TTC549 (cell line): ENCODE measurements at regions not wholly inside any gene's neighbourhood (a gene's known extent, or its start where the extent isn't known, plus 50 kb on each side); places are given as distances from the start of the nearest gene placed in this dataset.

Experiments used
- FAIRE-seq: peaks from 2 replicates; lab custom pipeline; 2012; peaks lifted over from hg19 to GRCh38; lab: Jason Lieb, UNC

DNA sequence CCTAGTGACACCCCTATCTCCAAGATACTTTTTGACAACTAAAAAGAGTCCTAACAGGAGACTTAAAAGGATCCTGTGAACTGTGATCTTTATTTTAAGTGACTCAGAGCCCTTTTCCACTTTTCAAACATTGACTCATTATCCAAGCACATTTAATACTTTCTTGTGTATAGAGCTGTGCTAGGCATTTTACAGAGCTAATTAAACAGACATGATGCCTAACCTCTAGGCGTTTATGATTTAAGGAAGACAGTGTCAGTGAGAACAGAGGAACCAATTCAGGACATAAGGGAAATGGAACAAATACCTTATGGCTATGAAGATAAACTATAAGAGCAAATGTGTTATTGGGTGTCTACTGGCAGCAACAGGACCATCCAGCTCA lies 282.6 kb downstream of the TPBG start:
- FAIRE-seq, result no peak

- no peak for FAIRE-seq
These were observed 288.3 kb downstream of the TPBG start for GRCh38 chr6:82651845-82652335.

DNA sequence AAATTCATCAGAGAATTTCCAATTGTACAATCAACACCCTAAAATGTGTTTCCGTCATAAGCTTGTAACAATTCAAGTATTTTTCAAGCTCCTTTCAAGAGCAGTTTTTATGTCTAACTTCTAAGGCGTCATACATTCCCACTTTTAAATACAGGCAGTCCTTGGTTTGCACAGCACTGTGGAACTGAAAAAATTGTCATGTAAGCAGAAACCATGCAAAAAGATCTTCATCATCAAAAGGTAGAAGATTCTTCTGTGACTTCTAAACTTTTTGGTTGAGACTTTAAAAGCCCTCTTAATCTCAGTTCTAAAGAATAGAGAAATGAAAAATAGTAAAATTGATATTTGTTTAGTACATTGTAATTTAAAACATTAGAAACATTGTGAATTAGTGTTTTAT lies 315.6 kb downstream of the TPBG start:
- FAIRE-seq, result no peak

GRCh38 chr6:82680192-82680591 lies 316.6 kb downstream of the TPBG start:
- no peak for FAIRE-seq

DNA sequence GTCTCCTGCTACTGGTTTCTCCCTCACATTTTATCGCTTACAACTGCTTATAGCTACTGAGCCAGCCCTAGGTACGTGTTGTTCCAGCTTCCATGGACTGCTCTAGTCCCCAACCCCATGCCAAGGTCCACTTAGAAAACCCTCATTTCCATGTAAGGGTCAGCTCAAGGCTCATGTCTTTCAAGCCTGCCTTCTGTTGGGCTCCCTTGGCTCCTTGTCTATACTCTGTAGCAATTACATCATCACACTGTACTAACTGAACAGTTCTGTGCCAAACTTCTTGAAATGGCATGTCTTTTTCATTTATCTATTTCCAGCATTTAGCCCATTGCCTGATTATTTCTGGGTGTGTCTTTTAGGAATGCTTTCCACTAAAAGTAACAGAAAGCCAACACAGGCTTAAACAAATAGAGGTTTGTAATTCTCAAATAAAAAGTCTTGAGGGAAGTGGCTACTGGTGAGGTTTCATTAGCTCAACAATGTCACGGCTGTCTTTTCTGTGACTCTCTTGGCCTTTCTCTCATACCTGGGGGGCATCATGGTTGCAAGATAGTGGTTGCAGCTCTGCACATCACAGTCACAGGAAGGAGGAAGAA lies 317.6 kb downstream of the TPBG start:
- FAIRE-seq, result no peak

DNA sequence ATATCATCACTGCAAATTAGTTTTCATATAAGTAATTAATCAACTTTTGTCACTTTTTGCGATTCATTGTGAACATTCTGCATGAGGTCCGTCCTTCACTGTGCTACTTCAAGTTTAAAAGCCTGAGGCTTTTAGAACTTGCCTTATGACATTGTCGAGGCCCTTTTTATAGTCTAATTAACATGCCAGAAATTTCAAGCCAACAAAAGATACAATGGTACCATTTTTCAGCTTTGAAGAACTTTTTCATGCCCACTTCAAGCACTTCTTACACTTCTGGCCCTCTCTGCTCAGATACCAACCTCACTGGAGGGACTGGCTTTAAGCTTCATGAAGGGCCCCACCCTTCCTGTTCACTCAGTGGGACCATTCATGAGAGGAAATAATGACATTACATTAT lies 323.1 kb downstream of the TPBG start:
- FAIRE-seq, result no peak

DNA sequence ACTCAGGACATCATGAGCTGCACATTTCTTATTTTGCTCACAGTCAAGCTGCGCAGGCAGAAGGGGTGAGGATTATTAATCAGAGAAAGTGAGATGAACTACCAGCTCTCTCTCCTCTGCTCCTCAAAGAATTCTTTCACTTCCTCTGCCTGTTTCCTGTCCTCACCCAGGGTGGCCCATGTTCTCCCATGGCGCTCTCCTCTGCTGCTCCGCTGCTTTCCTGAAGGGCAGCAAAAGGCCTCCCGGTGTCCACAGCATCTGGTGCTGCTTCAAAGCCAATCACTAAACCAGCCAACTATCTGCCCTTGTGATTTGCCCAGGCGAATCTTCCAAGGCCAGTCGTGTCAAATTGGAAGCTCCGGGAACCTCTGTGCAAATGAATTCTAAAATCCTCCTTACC lies 324.2 kb downstream of the TPBG start:
- no peak for FAIRE-seq

GRCh38 chr6:82690283-82690682 lies 326.7 kb downstream of the TPBG start:
- FAIRE-seq, result no peak

GRCh38 chr6:82691997-82692396 lies 328.4 kb downstream of the TPBG start:
- FAIRE-seq, result no peak

DNA sequence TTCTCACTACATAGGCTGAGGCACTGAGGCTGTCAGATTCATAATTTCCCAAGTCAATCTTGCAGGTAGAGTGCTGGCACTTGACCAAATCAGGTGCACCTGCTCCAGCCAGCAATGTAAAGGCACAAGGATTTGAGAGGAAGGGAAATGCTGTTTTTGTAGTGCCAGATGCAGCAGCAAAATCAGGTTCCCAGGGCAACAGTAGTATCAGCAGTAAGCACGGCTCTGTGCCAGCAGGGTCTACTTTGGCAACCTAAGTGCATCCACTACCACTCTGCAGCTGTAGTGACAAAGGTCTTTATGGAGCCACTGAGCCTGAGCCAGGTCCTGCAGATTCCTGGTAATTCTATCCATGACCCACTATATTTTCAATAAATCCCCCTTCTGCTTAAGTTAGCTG lies 329.5 kb downstream of the TPBG start:
- no peak for FAIRE-seq

DNA sequence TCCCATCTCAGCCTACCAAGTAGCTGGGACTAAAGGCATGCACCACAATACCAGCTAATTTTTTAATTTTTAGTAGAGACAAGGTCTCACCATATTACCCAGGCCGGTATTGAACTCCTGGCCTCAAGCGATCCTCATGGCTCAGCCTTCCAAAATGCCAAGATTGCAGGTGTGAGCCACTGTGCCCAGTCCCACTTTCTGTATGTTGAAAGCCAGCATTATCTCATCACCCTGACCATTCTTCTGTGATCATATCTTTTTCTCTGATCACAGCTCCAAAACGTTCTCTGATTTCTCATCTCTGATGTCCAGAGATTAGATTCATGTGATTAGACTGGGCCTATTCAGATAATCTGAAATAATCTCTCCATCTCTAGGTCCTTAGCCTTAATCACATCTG lies 337.7 kb downstream of the TPBG start:
- FAIRE-seq, result no peak

GRCh38 chr6:82702574-82702973 lies 339.0 kb downstream of the TPBG start:
- FAIRE-seq, result no peak

DNA sequence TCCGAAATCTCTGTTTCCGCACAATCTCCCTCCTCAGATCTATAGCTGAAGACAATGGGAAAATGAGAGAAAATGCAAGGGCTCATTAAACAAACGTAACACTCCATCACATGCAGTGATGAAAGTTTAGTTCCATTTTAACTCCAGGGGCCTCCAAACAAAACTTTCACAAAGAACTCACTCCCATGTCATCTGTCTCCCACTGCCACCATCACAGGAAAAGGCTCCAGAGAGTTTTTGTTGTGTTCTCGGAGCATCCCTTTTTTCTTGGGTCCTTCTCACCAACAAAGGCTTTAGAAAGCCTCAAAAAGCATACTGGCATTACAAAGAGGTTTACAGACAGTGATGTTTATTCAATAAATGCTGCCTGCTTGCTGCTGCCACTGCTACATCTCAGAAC lies 339.6 kb downstream of the TPBG start:
- no peak for FAIRE-seq

GRCh38 chr6:82704045-82704444 lies 340.4 kb downstream of the TPBG start:
- FAIRE-seq, result no peak

DNA sequence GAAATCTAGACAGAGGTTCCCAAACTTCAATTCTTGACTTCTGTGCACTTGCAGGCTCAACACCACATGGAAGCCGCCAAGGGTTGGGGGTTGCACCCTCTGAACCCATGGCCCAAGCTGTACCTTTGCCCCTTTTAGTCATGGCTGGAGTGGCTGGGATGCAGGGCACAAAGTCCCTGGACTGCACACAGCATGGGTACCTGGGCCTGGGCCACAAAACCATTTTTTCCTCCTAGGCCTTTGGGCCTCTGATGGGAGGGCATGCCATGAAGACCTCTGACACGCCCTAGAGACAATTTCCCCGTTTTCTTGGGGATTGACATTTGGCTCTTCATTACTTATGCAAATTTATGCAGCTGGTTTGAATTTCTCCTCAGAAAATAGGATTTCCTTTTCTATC lies 342.0 kb downstream of the TPBG start:
- no peak for FAIRE-seq

DNA sequence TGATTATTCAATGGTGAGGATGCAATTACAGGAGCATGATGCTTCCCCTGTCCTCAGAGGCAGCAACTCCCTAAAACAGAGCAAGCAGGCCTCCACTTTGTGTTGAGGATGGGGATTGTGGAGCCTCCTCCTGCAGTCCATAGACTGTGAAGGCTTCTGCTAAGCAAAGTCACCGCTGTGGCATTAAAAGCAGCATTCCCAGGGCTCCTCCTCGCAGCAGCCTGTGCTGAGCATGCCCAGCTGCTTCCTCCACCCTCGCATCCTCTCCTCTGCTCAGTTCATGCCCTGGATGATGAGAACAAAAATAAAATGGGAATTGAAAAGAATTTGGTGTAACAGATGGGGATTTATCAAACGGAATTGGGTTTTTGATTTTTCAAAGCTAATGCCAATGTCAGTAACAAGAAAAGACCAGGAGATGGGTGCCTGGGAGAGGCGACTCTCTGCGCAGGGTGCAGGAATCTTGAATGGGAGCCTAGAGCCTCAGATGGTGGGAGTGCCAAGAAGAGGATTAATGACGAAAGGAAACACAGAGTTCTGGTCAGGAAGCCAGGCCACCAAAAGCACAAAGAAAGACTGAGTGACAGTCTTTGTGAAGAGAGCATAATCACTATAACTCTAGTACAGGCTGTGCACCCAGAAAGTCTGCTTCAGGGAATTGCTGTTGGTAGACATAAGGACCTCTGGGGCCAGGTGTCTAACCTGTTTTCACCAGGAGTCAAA lies 347.6 kb downstream of the TPBG start:
- FAIRE-seq, result no peak

DNA sequence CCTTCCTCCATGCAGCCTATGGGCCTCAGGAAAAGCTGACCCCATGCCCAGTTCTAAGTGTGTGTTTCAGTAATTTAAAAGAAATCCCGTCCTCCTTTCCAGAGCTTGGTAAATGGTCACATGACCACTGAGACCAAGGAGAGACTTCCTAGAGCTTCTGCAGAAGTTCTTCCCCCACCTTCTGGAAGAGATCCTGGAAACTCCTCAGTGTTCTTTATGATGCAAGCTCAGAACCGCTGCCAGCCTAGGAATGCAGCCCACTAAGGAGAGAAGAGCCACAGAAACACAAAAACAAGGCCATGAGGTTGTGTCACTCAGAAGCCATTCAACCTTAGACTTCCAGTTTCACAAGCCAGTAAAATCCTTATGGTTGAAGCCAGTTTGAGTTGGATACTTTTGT lies 348.4 kb downstream of the TPBG start:
- FAIRE-seq, result no peak

- no peak for FAIRE-seq
These were observed 348.8 kb downstream of the TPBG start for GRCh38 chr6:82712389-82712788.

DNA sequence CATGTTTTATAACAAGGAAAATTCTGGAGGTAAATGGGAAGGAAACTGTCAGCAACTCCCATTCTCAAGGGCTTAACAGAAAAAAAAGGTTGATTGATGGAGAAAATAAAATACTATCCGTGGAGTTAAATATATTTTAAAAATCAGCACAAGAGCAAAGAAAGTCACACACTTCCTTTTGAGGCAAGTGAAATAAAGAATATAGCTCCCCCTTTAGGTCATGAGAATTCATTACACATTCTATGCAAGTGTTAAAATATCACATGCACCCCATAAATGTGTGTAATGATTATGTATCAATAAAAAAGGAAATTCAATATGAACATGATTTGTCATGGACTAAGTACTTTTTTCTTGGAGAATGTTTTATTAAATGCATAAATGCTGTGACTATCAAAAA lies 349.2 kb downstream of the TPBG start:
- FAIRE-seq, result peak; percentile 41

GRCh38 chr6:82720992-82721391 lies 344.6 kb downstream of the UBE3D start:
- no peak for FAIRE-seq

DNA sequence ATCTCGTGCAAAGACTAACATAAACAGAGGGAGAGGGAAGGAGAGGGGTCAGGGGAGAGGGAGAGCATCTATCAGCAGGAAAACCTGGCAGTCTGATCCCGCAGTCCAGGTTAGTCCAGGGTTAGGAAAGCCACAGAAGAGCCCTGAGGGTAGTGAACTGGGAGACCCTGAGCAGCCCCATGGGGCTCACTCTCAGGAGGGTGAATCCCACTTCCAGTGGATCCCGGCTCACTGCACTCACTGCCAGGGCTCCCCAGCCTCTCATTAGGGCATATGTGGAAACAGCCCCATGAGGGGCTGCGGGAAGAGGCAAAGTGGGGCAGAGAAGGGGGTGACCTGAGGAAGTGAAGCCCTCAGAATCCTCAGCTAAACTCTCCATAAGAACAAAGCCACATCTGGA lies 329.9 kb downstream of the UBE3D start:
- FAIRE-seq, result no peak

DNA sequence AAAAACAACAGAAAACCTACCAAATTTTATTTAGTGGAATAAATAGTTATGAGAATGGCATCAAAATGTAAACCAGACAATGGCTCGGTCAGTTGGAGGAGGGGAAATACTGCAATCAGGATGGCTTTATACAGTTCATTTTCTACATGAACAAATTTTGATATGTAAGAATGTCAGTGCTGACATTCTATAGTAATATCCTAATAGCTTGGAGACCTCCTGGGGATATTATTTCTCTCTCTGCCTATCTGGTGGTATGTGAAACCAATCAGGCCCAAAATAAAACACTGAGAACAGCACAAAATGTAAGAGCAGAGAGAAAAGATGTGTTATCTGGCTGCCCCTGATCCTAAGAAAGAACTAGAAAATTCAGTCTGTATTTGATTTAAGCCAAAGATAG lies 327.7 kb downstream of the UBE3D start:
- FAIRE-seq, result no peak

DNA sequence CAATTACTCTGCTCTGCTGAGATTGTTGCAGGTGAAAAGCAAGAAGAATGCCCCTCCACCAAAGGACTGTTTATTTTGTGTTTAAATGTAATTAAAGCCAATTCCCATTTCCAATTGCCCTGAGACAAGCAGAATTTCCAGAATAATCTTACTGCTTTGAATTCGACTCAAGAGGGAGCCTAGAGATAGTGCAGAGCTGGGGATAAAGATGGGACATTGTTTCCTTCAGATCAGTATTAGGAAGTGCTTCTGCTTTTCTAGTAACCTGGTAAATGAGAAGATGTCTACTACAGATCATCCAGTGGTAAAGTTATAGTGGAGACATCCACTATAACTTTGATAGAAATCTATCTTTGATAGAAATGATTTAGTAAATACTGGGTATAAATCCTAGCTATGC lies 326.9 kb downstream of the UBE3D start:
- FAIRE-seq, result no peak

DNA sequence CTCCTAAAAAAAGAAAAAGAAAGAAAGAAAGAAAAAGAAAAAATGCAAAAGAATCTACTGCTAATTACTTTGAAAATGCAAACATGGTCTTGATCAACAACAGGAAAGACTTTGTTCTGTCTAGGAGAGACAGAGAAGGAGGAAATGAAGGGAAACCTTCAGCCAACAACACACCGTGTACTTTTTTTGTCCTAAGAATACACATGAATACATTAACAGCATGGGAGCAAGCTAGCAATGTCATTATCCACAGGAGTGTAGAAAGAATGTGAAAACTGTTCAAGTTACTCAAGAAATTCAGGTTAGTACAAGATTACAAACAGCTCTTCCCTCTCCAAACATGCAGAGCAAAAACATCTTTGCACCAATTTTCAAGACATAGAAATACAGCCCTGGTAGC lies 326.3 kb downstream of the UBE3D start:
- no peak for FAIRE-seq
